ENCODE measurements at regions not wholly inside any gene's neighbourhood (a gene's known extent, or its start where the extent isn't known, plus 50 kb on each side); places are given as distances from the start of the nearest gene placed in this dataset.

DNA sequence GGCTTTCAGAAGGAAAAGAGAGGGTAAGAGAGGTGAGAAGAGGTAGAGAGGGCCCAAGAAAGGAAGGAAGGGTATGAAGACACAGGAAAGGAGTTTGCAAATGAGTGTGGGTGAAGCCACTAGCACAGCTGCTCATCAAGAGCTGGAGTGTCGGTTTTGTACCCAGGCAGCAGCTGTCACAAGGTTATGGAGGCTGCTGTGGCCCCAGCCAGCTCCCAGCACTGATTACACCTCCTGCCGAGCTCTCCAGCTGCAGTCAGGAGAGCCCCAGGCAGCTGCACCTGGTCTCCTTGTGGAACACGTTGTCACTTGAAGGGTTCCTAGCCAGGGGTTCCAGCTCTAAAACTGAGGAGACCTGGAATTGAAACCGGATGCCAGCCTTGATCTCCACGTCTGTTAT lies 60.4 kb upstream of the CHD2 start:
- WGBS, 3 donors: 61 to 65% (median 65%) methylated on average over 5 of the region's 5 CpGs
- no peak overlapping the region for H3K4me3 ChIP-seq
- H3K4me1 ChIP-seq (ENCODE audit: insufficient read depth): no peaks in the 10 kb centered on the region
- H3K27me3 ChIP-seq: no peaks in the 10 kb centered on the region
- DNase-seq: no peak
- intact Hi-C loops (cut with DNase I): no loop called here
- no peak overlapping the region for H3K27ac ChIP-seq
- H3K9me3 ChIP-seq: no peaks in the 10 kb centered on the region
- no peak for TF ChIP-seq POLR2A (IDR thresholded peaks at IDR 0.05)
- TF ChIP-seq, protein P1, sequence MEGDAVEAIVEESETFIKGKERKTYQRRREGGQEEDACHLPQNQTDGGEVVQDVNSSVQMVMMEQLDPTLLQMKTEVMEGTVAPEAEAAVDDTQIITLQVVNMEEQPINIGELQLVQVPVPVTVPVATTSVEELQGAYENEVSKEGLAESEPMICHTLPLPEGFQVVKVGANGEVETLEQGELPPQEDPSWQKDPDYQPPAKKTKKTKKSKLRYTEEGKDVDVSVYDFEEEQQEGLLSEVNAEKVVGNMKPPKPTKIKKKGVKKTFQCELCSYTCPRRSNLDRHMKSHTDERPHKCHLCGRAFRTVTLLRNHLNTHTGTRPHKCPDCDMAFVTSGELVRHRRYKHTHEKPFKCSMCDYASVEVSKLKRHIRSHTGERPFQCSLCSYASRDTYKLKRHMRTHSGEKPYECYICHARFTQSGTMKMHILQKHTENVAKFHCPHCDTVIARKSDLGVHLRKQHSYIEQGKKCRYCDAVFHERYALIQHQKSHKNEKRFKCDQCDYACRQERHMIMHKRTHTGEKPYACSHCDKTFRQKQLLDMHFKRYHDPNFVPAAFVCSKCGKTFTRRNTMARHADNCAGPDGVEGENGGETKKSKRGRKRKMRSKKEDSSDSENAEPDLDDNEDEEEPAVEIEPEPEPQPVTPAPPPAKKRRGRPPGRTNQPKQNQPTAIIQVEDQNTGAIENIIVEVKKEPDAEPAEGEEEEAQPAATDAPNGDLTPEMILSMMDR (IDR thresholded peaks at IDR 0.05): no peak
- TF ChIP-seq EP300 (IDR thresholded peaks at IDR 0.05): no peak
- no peaks in the 10 kb centered on the region for H3K36me3 ChIP-seq

DNA sequence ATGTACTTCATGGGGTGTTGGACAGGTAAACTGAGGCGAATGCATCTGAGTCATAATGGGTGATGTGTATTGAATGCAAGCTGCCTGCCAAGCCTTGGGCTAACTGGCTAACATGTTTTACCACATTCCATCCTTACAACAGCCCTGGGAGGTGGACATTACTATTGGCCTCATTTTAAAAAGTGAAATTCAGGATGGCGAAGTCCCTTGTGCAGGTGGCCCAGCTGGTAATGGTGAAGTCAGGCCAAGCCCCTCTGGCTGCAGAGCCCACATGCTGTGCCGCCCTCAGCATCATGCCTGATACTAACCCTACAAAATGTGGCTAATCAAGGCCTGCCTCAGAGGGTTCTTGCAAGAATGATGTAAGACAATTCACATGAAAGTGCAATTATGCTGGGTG lies 60.0 kb upstream of the CHD2 start:
- no peaks in the 10 kb centered on the region for H3K4me1 ChIP-seq (ENCODE audit: insufficient read depth)
- no peaks in the 10 kb centered on the region for H3K9me3 ChIP-seq
- H3K27ac ChIP-seq: no peak overlapping the region
- no peak overlapping the region for H3K4me3 ChIP-seq
- H3K36me3 ChIP-seq: no peaks in the 10 kb centered on the region
- H3K27me3 ChIP-seq: no peaks in the 10 kb centered on the region
- no peak for DNase-seq
- TF ChIP-seq, protein P1 (IDR thresholded peaks at IDR 0.05): no peak
- TF ChIP-seq POLR2A (IDR thresholded peaks at IDR 0.05) (no peak), EP300 (IDR thresholded peaks at IDR 0.05) (no peak)
- WGBS, 3 donors: 90 to 97% (median 95%) methylated on average over 3 of the region's 3 CpGs
- intact Hi-C loops (cut with DNase I): no loop called here

DNA sequence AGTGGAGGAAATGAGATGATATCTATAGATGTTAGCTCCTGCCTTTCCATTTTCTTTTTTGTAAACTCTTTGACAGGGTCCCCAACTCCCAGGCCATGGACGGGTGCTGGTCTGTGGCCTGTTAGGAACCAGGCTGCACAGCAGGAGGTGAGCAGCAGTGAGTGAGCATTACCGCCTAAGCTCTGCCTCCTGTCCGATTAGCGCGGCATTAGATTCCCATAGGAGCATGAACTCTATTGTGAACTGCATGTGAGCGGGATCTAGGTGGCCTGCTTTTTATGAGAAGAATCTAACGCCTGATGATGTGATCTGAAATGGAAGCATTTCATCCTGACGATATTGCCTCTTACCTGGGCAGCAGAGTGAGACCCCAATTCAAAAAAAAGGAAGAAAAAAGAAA lies 56.8 kb upstream of the CHD2 start:
- H3K27ac ChIP-seq: no peak overlapping the region
- intact Hi-C loops (cut with DNase I): no loop called here
- TF ChIP-seq EP300 (IDR thresholded peaks at IDR 0.05): no peak
- TF ChIP-seq POLR2A (IDR thresholded peaks at IDR 0.05): no peak
- H3K4me1 ChIP-seq (ENCODE audit: insufficient read depth): no peaks in the 10 kb centered on the region
- H3K4me3 ChIP-seq: no peak overlapping the region
- H3K27me3 ChIP-seq: no peaks in the 10 kb centered on the region
- DNase-seq: no peak
- H3K36me3 ChIP-seq: no peaks in the 10 kb centered on the region
- 93 to 98% (median 96%) methylated on average over 8 of the region's 8 CpGs for WGBS, 3 donors
- no peaks in the 10 kb centered on the region for H3K9me3 ChIP-seq

DNA sequence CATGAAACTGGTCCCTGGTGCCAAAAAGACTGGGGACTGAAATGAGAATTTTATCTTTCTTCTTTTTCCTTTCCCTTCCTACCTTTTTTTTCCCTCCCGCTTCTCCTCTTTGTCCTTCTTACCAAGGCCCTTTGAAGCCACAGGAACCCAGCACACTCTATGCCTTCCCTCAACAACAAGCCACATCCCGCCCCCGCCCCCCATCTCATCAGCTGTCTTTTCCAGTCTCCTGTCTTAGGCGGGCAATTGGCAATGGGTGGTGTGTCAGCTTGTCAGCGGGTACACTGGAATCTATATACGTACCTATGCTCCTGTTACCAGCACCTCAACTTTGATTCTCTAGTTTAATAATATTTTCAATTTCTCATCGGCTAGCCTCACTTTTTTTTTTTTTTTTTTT lies 56.3 kb upstream of the CHD2 start:
- 93 to 95% (median 94%) methylated on average over 7 of the region's 7 CpGs for WGBS, 3 donors

DNA sequence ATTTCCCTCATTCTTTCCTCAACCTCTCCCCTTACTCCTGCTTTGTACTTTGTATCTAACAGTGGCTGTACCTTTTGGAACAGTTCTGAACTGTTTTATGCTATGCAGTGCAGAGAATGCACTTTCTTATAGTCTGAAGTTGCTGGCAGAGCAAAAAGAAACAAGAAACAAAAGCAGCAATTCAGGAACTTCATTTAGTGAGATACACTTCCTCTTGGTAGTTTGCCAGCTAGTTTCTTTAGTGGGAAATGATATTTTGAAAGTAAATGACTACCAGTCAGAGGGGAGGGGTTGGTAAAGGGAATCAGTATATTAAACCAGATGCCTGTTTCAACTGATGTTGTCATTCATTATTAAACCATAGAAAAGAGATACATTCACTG lies 55.0 kb upstream of the CHD2 start:
- Histone ChIP-seq H3K9me3 (no peaks in the 10 kb centered on the region), H3K4me1 (ENCODE audit: insufficient read depth) (peaks cover 7% of the 10 kb centered on the region), H3K27ac (no peak overlapping the region), H3K27me3 (no peaks in the 10 kb centered on the region), H3K36me3 (no peaks in the 10 kb centered on the region), H3K4me3 (no peak overlapping the region)
- DNase-seq: no peak
- intact Hi-C loops (cut with DNase I): no loop called here
- TF ChIP-seq, protein P1 (IDR thresholded peaks at IDR 0.05): no peak
- TF ChIP-seq EP300 (IDR thresholded peaks at IDR 0.05) (no peak), POLR2A (IDR thresholded peaks at IDR 0.05) (no peak)

More for the DNA sequence above, 56.3 kb upstream of the CHD2 start:
- no peaks in the 10 kb centered on the region for H3K36me3 ChIP-seq
- DNase-seq: no peak
- H3K27ac ChIP-seq: no peak overlapping the region
- H3K4me3 ChIP-seq: no peak overlapping the region
- no peaks in the 10 kb centered on the region for H3K27me3 ChIP-seq
- TF ChIP-seq, protein P1 (IDR thresholded peaks at IDR 0.05): no peak
- TF ChIP-seq POLR2A (IDR thresholded peaks at IDR 0.05): no peak
- no peaks in the 10 kb centered on the region for H3K4me1 ChIP-seq (ENCODE audit: insufficient read depth)
- H3K9me3 ChIP-seq: no peaks in the 10 kb centered on the region
- intact Hi-C loops (cut with DNase I): no loop called here
